ENCODE measurements at regions not wholly inside any gene's neighbourhood (a gene's known extent, or its start where the extent isn't known, plus 50 kb on each side); places are given as distances from the start of the nearest gene placed in this dataset.

DNA sequence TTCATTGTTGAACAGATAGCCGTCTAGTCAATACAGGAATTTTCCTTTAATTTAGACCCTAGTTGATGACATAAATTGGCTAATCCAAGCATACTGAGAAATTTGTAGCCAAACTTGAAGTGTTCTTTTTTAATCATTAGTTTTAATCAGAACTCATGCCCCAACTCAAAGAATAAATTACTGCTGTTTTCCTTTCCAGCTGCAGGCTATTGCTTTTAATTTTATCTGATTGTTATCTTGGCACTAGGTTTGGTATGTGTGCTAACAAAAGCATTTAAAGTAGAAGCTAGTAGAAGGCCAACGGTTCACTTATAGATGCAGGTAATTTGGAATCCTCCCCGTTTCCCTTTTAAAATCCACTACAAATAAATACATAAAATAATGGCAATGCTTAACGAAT lies 188.5 kb downstream of the CD109 start:
- no peak for DNase-seq

GRCh38 chr6:73879501-73880293 lies 183.7 kb downstream of the CD109 start:
- no peak for DNase-seq

DNA sequence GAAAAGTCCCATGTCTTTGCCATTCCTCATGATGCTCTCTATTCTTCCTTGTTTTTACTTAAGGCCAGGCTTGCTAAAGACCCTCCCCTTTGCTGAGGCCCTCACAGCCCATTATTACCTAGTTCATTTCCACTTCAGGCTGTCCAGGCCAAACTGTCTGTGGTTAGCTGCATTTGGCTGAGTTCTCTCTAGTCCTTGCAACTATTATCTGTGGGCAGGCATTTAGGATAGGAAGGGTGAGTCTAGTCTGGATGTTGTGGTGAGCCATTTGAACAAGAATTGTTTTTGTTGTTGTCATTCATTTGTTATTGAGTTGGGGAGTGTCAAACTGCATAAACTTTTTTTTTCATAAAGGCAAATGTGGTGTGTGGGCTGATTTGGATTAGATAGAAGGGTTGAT lies 182.4 kb downstream of the CD109 start:
- DNase-seq: no peak
